H1 (cell line): ENCODE measurements at regions not wholly inside any gene's neighbourhood (a gene's known extent, or its start where the extent isn't known, plus 50 kb on each side); places are given as distances from the start of the nearest gene placed in this dataset.

Experiments
- CTCF ChIA-PET: fragments of 300-600 bp; sonication (Branson Sonifier 250); formaldehyde crosslinking; loops from one replicate; lab custom pipeline; 2021; ENCODE audit not compliant: partially characterized antibody; lab: Charles Lee
- POLR2A ChIA-PET: fragments of 300-600 bp; sonication (Branson Sonifier 250); formaldehyde crosslinking; loops from one replicate; lab custom pipeline; 2021; ENCODE audit warnings: inconsistent platforms; ENCODE audit not compliant: partially characterized antibody; lab: Charles Lee
- DNase-seq, 2 experiments: peaks; one replicate each; pipeline versions ENCODE4 v3.0.0 to v3.0.0-alpha.2; 2010 to 2022; ENCODE audit warnings: low spot score in 2 of 2, low read depth in 1 of 2, mixed read lengths in 1 of 2
- FAIRE-seq: peaks from 2 replicates; lab custom pipeline; 2011; peaks lifted over from hg19 to GRCh38; lab: Jason Lieb, UNC
- H2AFZ ChIP-seq: 2 replicates; pipeline ENCODE4 v1.8.1; 2012; ENCODE audit warnings: low read length, inconsistent platforms
- H2AK5ac ChIP-seq: 2 replicates; pipeline ENCODE4 v1.6.1; 2013; ENCODE audit warnings: low read depth, low read length
- H2BK120ac ChIP-seq: replicated peaks from 2 replicates; pipeline ENCODE3; 2013; ENCODE audit warnings: low read depth, low read length, inconsistent platforms
- H2BK12ac ChIP-seq: 2 replicates; pipeline ENCODE4 v1.6.1; 2013; ENCODE audit warnings: low read depth, low read length
- H2BK15ac ChIP-seq: 2 replicates; pipeline ENCODE4 v1.6.1; 2013; ENCODE audit warnings: low read length
- H2BK20ac ChIP-seq: 2 replicates; pipeline ENCODE4 v1.6.1; 2013; ENCODE audit warnings: low read length
- H2BK5ac ChIP-seq: 2 replicates; pipeline ENCODE4 v1.6.1; 2013; ENCODE audit warnings: low read depth, low read length
- H3K14ac ChIP-seq: 2 replicates; pipeline ENCODE4 v1.6.1; 2013; ENCODE audit warnings: inconsistent platforms; ENCODE audit not compliant: insufficient read length
- H3K18ac ChIP-seq: 2 replicates; pipeline ENCODE4 v1.6.1; 2013; ENCODE audit warnings: low read length; ENCODE audit errors: extremely low read depth
- H3K23ac ChIP-seq: 2 replicates; pipeline ENCODE4 v1.6.1; 2013; ENCODE audit warnings: inconsistent platforms; ENCODE audit not compliant: insufficient read length
- H3K23me2 ChIP-seq: 2 replicates; pipeline ENCODE4 v1.6.1; 2013; ENCODE audit warnings: low read depth, low read length
- H3K27ac ChIP-seq: 2 replicates; pipeline ENCODE4 v1.6.1; 2011; ENCODE audit warnings: low read depth, low read length, inconsistent platforms
- H3K27me3 ChIP-seq, 4 experiments: replicated peaks in 1 of 4; 1 replicate in 1 of 4; 2 replicates in 3 of 4; pipeline versions ENCODE4 v1.6.1 to v1.8.1; 2011 to 2013; ENCODE audit warnings: low read length in 3 of 4, mild to moderate bottlenecking in 3 of 4, inconsistent platforms in 2 of 4, mixed read lengths in 2 of 4, moderate library complexity in 1 of 4; ENCODE audit not compliant: control insufficient read depth in 3 of 4, insufficient read depth in 3 of 4; ENCODE audit errors: extremely low read depth in 1 of 4
- H3K36me3 ChIP-seq, 4 experiments: 2 replicates each; pipeline versions ENCODE4 v1.6.1 to v1.8.1; 2011 to 2013; ENCODE audit warnings: mild to moderate bottlenecking in 4 of 4, low read length in 3 of 4, moderate library complexity in 2 of 4, control low read depth in 1 of 4, inconsistent platforms in 1 of 4; ENCODE audit not compliant: insufficient read depth in 4 of 4, control insufficient read depth in 2 of 4
- H3K4ac ChIP-seq: replicated peaks from 2 replicates; pipeline ENCODE3; 2013; ENCODE audit warnings: low read length, low read depth, mixed read lengths, inconsistent platforms; ENCODE audit not compliant: insufficient read length
- H3K4me1 ChIP-seq, 4 experiments: replicated peaks in 1 of 4; 1 replicate in 1 of 4; 2 replicates in 3 of 4; pipeline versions ENCODE4 v1.6.1 to v1.8.1; 2011 to 2013; ENCODE audit warnings: low read length in 3 of 4, inconsistent platforms in 2 of 4, mixed read lengths in 1 of 4; ENCODE audit not compliant: insufficient read depth in 4 of 4, control insufficient read depth in 3 of 4
- H3K4me2 ChIP-seq, 2 experiments: 2 replicates each; pipeline versions ENCODE4 v1.6.1 to v1.8.1; 2011 to 2013; ENCODE audit warnings: low read depth in 2 of 2, low read length in 2 of 2, control low read depth in 1 of 2, inconsistent platforms in 1 of 2, mild to moderate bottlenecking in 1 of 2; ENCODE audit not compliant: insufficient read depth in 1 of 2
- H3K4me3 ChIP-seq, 4 experiments: fragments of 200-600, 300-600 bp in 1 of 4; sonication (generic), shearing (Covaris generic), sonication (Bioruptor Twin) in 1 of 4; 2 replicates each; pipeline versions ENCODE4 v1.5.1 to v1.8.1; 2011 to 2016; ENCODE audit warnings: low read length in 4 of 4, low read depth in 3 of 4, control low read depth in 2 of 4, inconsistent platforms in 2 of 4, mild to moderate bottlenecking in 2 of 4, mixed read lengths in 1 of 4, moderate library complexity in 1 of 4; ENCODE audit not compliant: insufficient read depth in 2 of 4; ENCODE audit errors: extremely low read depth in 1 of 4
- H3K56ac ChIP-seq: replicated peaks from 2 replicates; pipeline ENCODE3; 2013; ENCODE audit warnings: low read depth, mild to moderate bottlenecking, mixed read lengths, low read length, inconsistent platforms; ENCODE audit not compliant: insufficient read length
- H3K79me1 ChIP-seq: 2 replicates; pipeline ENCODE4 v1.6.1; 2013; ENCODE audit warnings: low read depth, low read length, control low read depth
- H3K79me2 ChIP-seq, 2 experiments: 2 replicates each; pipeline versions ENCODE4 v1.6.1 to v1.8.1; 2012 to 2013; ENCODE audit warnings: low read length in 2 of 2, mild to moderate bottlenecking in 2 of 2, inconsistent platforms in 1 of 2; ENCODE audit not compliant: insufficient read depth in 2 of 2, control insufficient read depth in 1 of 2
- H3K9ac ChIP-seq, 4 experiments: replicated peaks in 1 of 4; 1 replicate in 1 of 4; 2 replicates in 3 of 4; pipeline versions ENCODE4 v1.6.1 to v1.8.1; 2011 to 2013; ENCODE audit warnings: low read depth in 3 of 4, low read length in 3 of 4, control low read depth in 2 of 4, mild to moderate bottlenecking in 2 of 4, moderate library complexity in 2 of 4, inconsistent platforms in 1 of 4; ENCODE audit errors: extremely low read depth in 1 of 4
- H3K9me3 ChIP-seq, 2 experiments: 2 replicates each; pipeline versions ENCODE4 v1.6.1 to v1.8.1; 2012 to 2013; ENCODE audit warnings: mild to moderate bottlenecking in 2 of 2, moderate library complexity in 2 of 2, control low read depth in 1 of 2, inconsistent platforms in 1 of 2, low read depth in 1 of 2, low read length in 1 of 2, mixed read lengths in 1 of 2; ENCODE audit not compliant: insufficient read depth in 2 of 2
- H4K20me1 ChIP-seq, 2 experiments: replicated peaks in 1 of 2; 2 replicates each; pipeline versions ENCODE3 to v1.8.1; 2011 to 2013; ENCODE audit warnings: inconsistent platforms in 2 of 2, low read length in 2 of 2, mild to moderate bottlenecking in 1 of 2; ENCODE audit not compliant: insufficient read depth in 2 of 2, control insufficient read depth in 1 of 2
- H4K5ac ChIP-seq: 2 replicates; pipeline ENCODE4 v1.6.1; 2013; ENCODE audit warnings: low read length, low read depth, mixed read lengths, inconsistent platforms; ENCODE audit not compliant: insufficient read length
- H4K8ac ChIP-seq: 2 replicates; pipeline ENCODE4 v1.8.0; 2013; ENCODE audit warnings: mild to moderate bottlenecking, moderate library complexity, low read length, inconsistent platforms; ENCODE audit not compliant: insufficient read depth; ENCODE audit errors: extremely low read depth
- H4K91ac ChIP-seq: replicated peaks from 2 replicates; pipeline ENCODE3; 2013; ENCODE audit warnings: low read length, mixed read lengths, inconsistent platforms; ENCODE audit not compliant: insufficient read length
- BCL11A ChIP-seq, 2 experiments: IDR thresholded peaks; one replicate each; pipeline ENCODE4 v1.6.1; 2011; ENCODE audit warnings: low read depth in 2 of 2, low read length in 2 of 2, mild to moderate bottlenecking in 2 of 2
- BRCA1 ChIP-seq: IDR thresholded peaks from 2 replicates; pipeline ENCODE4 v1.6.1; 2012; ENCODE audit warnings: low read depth, low read length, improper control_type of control experiment
- CTBP2 ChIP-seq: IDR thresholded peaks from 2 replicates; pipeline ENCODE4 v1.7.0; 2011; ENCODE audit warnings: borderline replicate concordance, mild to moderate bottlenecking, moderate library complexity, mixed read lengths, low read length; ENCODE audit not compliant: insufficient read depth, insufficient read length
- EGR1 ChIP-seq: IDR thresholded peaks from 2 replicates; pipeline ENCODE4 v1.6.1; 2011; ENCODE audit warnings: low read depth, low read length, borderline replicate concordance
- JUND ChIP-seq: IDR thresholded peaks from 2 replicates; pipeline ENCODE4 v1.6.1; 2011; ENCODE audit warnings: mild to moderate bottlenecking, improper control_type of control experiment, low read length
- RNF2 ChIP-seq: fragments of 200-900, 300-1000 bp; sonication (generic); IDR thresholded peaks from 2 replicates; pipeline ENCODE4 v1.7.1; 2016; ENCODE audit warnings: borderline replicate concordance, low read depth, mild to moderate bottlenecking, antibody characterized with exemption, low read length; ENCODE audit not compliant: poor library complexity, severe bottlenecking; ENCODE audit errors: missing control alignments
- SIRT6 ChIP-seq: IDR thresholded peaks from one replicate; pipeline ENCODE4 v1.7.1; 2012; ENCODE audit warnings: low read length, inconsistent platforms
- WGBS, 2 experiments: shearing (Covaris generic) in 1 of 2; methylation state at CpG; one replicate each; pipeline versions ENCODE4 v1.1.6 to v1.1.7; 2013 to 2015; ENCODE audit warnings: low lambda C conversion rate in 2 of 2, mixed read lengths in 2 of 2, inconsistent platforms in 1 of 2, low coverage in 1 of 2, missing lambda C conversion rate in 1 of 2; ENCODE audit not compliant: insufficient replicate concordance in 2 of 2, insufficient coverage in 1 of 2, insufficient read length in 1 of 2; ENCODE audit errors: extremely low coverage in 1 of 2, missing lambda C conversion rate in 1 of 2; 5-methylcytosine and 5-hydroxymethylcytosine counted together

DNA sequence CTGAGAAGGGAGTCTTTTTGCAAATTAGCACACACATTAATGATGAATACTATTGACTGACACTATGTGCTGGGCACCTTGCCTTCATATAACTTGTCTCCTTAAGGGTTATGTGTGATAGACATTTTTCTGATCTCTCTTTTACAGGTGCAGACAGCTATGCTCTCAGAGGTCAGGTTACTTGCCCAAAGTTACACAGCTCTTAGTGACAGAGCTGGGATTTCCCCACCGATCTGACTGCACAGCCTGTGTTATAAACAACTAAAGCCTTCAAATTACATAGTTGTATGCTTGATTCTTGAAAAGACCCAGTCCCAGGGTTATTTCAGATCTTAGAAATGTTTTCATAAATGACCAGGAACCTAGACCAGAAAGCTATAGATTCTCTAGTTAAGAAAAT is 462.7 kb downstream of the EBF1 start:
- WGBS, 2 experiments, result 84% methylated on average over 1 of the region's 1 CpG; no CpG with 5 or more reads in 1 of the 2 experiments
- H3K23ac ChIP-seq, result no peak overlapping the region
- no peaks in the 10 kb centered on the region for H3K23me2 ChIP-seq
- FAIRE-seq, result no peak
- no peaks in the 10 kb centered on the region for H3K79me1 ChIP-seq
- no peak overlapping the region for H3K4me3 ChIP-seq
- no peak overlapping the region for H2BK20ac ChIP-seq
- no peak overlapping the region for H2BK5ac ChIP-seq
- CTCF ChIA-PET, result interaction anchor here (1.1 kb wide), 1 partner anchor 12 kb away, joined by 3 read pairs; no protein-coding TSS in a partner anchor
- no peak overlapping the region for H3K4ac ChIP-seq
- no peak overlapping the region for H4K5ac ChIP-seq
- no peak for DNase-seq
- no peak overlapping the region for H3K14ac ChIP-seq
- no peaks in the 10 kb centered on the region for H3K36me3 ChIP-seq
- no peak overlapping the region for H2BK15ac ChIP-seq
- no peaks in the 10 kb centered on the region for H3K79me2 ChIP-seq
- H4K8ac ChIP-seq, result no peak overlapping the region
- H2AFZ ChIP-seq, result no peak overlapping the region
- H2BK12ac ChIP-seq, result no peak overlapping the region
- H2BK120ac ChIP-seq, result no peak overlapping the region
- H3K4me1 ChIP-seq, result peaks cover 0 to 2% (median 0%) of the 10 kb centered on the region in 4 experiments; a peak in 1 of 7 replicates
- no peak overlapping the region for H2AK5ac ChIP-seq
- no peak overlapping the region for H3K9ac ChIP-seq
- no peak overlapping the region for H3K18ac ChIP-seq
- no peaks in the 10 kb centered on the region for H4K20me1 ChIP-seq
- TF ChIP-seq RNF2 (no peak), BCL11A (IDR thresholded peaks at IDR 0.05; ENCODE audit: low read depth in 2 of 2, low read length in 2 of 2) (no peak), BRCA1 (no peak), SIRT6 (no peak), EGR1 (no peak), CTBP2 (no peak), JUND (no peak)
- no peak overlapping the region for H3K4me2 ChIP-seq
- no peaks in the 10 kb centered on the region for H3K27me3 ChIP-seq
- H4K91ac ChIP-seq, result no peak overlapping the region
- no peak overlapping the region for H3K56ac ChIP-seq
- POLR2A ChIA-PET, result no interaction called here
- no peak overlapping the region for H3K27ac ChIP-seq
- no peaks in the 10 kb centered on the region for H3K9me3 ChIP-seq
